ENCODE measurements at regions not wholly inside any gene's neighbourhood (a gene's known extent, or its start where the extent isn't known, plus 50 kb on each side); places are given as distances from the start of the nearest gene placed in this dataset.

DNA sequence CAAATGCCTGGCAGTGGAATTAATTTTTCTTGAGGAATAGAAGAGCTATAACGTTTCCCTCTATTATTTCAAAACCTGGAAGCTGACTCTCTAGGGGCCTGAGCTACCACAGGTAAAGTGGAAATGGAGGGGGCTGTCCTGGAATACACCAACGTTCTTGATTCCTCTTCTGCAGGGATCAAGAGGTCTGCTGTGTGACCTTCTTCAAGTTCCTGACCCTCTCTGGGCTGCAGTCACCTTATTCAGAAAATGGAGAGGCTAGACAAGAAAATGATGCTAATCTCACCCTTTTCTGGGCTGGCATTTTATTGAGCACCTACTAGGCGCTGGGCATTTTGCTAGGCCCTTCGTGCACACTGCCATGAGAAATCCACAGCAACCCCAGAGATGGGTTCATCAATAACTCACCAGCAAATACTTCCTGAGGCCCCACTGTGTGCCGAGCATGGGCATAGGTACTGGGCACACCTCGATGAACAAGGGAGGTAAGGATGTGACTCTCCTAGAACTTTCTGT lies 55.2 kb upstream of the DLK1 start:
- no peaks in the 10 kb centered on the region for H3K36me3 ChIP-seq (ENCODE audit: insufficient read depth, low read length)
- H3K4me3 ChIP-seq (ENCODE audit: low read depth, low read length, poor library complexity, severe bottlenecking) = no peak overlapping the region
- no peak for TF ChIP-seq EZH2 (IDR thresholded peaks at IDR 0.05; ENCODE audit: borderline replicate concordance, low read length)
- TF ChIP-seq, protein P1, sequence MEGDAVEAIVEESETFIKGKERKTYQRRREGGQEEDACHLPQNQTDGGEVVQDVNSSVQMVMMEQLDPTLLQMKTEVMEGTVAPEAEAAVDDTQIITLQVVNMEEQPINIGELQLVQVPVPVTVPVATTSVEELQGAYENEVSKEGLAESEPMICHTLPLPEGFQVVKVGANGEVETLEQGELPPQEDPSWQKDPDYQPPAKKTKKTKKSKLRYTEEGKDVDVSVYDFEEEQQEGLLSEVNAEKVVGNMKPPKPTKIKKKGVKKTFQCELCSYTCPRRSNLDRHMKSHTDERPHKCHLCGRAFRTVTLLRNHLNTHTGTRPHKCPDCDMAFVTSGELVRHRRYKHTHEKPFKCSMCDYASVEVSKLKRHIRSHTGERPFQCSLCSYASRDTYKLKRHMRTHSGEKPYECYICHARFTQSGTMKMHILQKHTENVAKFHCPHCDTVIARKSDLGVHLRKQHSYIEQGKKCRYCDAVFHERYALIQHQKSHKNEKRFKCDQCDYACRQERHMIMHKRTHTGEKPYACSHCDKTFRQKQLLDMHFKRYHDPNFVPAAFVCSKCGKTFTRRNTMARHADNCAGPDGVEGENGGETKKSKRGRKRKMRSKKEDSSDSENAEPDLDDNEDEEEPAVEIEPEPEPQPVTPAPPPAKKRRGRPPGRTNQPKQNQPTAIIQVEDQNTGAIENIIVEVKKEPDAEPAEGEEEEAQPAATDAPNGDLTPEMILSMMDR (IDR thresholded peaks at IDR 0.05; ENCODE audit: low read length) = no peak
- H3K9me3 ChIP-seq (ENCODE audit: low read length) = no peaks in the 10 kb centered on the region
- no peak overlapping the region for H3K4me2 ChIP-seq (ENCODE audit: low read length)
- H4K20me1 ChIP-seq (ENCODE audit: insufficient read depth, low read length) = no peaks in the 10 kb centered on the region
- H3K4me1 ChIP-seq (ENCODE audit: insufficient read depth, low read length, severe bottlenecking) = no peaks in the 10 kb centered on the region
- H2AFZ ChIP-seq (ENCODE audit: low read length) = no peak overlapping the region
- H3K79me2 ChIP-seq (ENCODE audit: insufficient read depth, low read length) = no peaks in the 10 kb centered on the region
- H3K27me3 ChIP-seq (ENCODE audit: insufficient read depth, low read length) = peaks cover 2% of the 10 kb centered on the region; the same call in 1 of the 2 replicates
- no peak overlapping the region for H3K27ac ChIP-seq (ENCODE audit: low read depth, low read length, poor library complexity, severe bottlenecking)
- no peaks in the 10 kb centered on the region for H3F3A ChIP-seq (ENCODE audit: insufficient read depth, low read length)
- no peaks in the 10 kb centered on the region for H3K9me2 ChIP-seq (ENCODE audit: low read depth, low read length)
- no peak overlapping the region for H3K9ac ChIP-seq (ENCODE audit: low read length)

DNA sequence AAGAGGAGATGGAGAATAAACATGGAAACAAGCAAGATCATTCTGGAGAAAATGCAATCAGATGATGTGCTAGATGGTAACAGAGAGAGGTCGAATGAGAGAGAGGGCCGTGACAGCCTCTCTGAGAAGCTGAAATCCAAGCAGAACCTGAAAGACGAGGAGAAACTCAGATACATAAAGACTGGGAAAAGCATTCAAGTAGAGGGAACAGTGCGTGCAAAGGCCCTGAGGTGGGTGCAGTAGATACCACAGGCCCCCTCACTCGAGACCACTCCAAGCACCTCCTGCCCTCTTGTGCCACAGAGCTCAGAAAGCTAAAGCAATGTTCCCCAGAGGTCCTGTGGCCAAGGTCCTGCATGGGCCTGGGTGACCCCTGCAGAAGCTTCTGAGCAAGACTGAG lies 54.8 kb upstream of the DLK1 start:
- Histone ChIP-seq H4K20me1 (ENCODE audit: insufficient read depth, low read length) (no peaks in the 10 kb centered on the region), H3K27ac (ENCODE audit: low read depth, low read length, poor library complexity, severe bottlenecking) (no peak overlapping the region), H3K4me2 (ENCODE audit: low read length) (no peak overlapping the region), H3F3A (ENCODE audit: insufficient read depth, low read length) (no peaks in the 10 kb centered on the region), H3K27me3 (ENCODE audit: insufficient read depth, low read length) (peaks cover 5% of the 10 kb centered on the region; the same call in 1 of the 2 replicates), H3K9me3 (ENCODE audit: low read length) (no peaks in the 10 kb centered on the region), H3K36me3 (ENCODE audit: insufficient read depth, low read length) (no peaks in the 10 kb centered on the region), H3K9ac (ENCODE audit: low read length) (no peak overlapping the region), H3K4me1 (ENCODE audit: insufficient read depth, low read length, severe bottlenecking) (no peaks in the 10 kb centered on the region), H3K79me2 (ENCODE audit: insufficient read depth, low read length) (no peaks in the 10 kb centered on the region), H3K4me3 (ENCODE audit: low read depth, low read length, poor library complexity, severe bottlenecking) (no peak overlapping the region), H2AFZ (ENCODE audit: low read length) (no peak overlapping the region), H3K9me2 (ENCODE audit: low read depth, low read length) (no peaks in the 10 kb centered on the region)
- TF ChIP-seq EZH2 (IDR thresholded peaks at IDR 0.05; ENCODE audit: borderline replicate concordance, low read length) = no peak
- TF ChIP-seq, protein P1 (IDR thresholded peaks at IDR 0.05; ENCODE audit: low read length) = no peak

DNA sequence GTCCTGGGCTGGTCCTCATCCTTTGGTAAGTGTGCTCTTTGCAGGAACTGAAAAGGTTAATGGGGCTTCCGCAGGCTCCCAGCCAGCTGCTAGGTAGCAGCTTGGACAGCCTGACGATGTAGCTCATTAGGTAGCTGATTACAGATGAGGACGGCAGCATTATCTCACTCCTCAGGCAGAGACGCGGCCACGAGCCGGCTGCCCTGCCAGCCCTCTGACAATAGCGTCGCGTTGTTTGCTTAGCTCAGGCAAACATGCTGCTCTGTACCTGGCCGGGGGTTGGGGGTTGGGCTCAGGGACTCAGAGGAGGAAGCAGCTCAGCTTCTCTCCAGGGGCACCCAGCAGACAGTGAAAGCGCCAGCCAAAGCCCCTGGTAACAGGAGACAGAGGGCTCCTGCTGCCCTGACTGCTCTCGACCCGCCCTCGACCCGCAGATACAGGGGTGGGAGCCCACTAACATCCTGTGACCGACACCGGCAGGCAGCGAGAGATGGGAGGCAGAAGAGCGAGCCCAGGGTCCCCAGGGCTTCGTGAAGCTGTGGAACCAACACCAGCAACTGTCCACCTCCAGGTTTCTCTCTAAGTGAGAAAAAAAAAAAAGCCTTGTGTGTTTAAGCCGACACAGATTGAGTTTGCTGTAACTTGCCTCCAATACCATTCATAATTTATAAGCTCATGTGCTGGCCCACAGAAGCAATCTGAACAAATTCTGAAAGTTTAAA lies 53.4 kb upstream of the DLK1 start:
- Histone ChIP-seq H3K9me2 (ENCODE audit: low read depth, low read length) (no peaks in the 10 kb centered on the region), H3K27ac (ENCODE audit: low read depth, low read length, poor library complexity, severe bottlenecking) (no peak overlapping the region), H3K9me3 (ENCODE audit: low read length) (no peaks in the 10 kb centered on the region), H3K36me3 (ENCODE audit: insufficient read depth, low read length) (no peaks in the 10 kb centered on the region), H3K79me2 (ENCODE audit: insufficient read depth, low read length) (no peaks in the 10 kb centered on the region), H3K4me3 (ENCODE audit: low read depth, low read length, poor library complexity, severe bottlenecking) (no peak overlapping the region), H3K4me2 (ENCODE audit: low read length) (no peak overlapping the region), H4K20me1 (ENCODE audit: insufficient read depth, low read length) (no peaks in the 10 kb centered on the region), H2AFZ (ENCODE audit: low read length) (no peak overlapping the region), H3K27me3 (ENCODE audit: insufficient read depth, low read length) (peaks cover 5% of the 10 kb centered on the region; the same call in 1 of the 2 replicates), H3K4me1 (ENCODE audit: insufficient read depth, low read length, severe bottlenecking) (no peaks in the 10 kb centered on the region), H3F3A (ENCODE audit: insufficient read depth, low read length) (no peaks in the 10 kb centered on the region), H3K9ac (ENCODE audit: low read length) (no peak overlapping the region)
- TF ChIP-seq, protein P1 (IDR thresholded peaks at IDR 0.05; ENCODE audit: low read length) = no peak
- TF ChIP-seq EZH2 (IDR thresholded peaks at IDR 0.05; ENCODE audit: borderline replicate concordance, low read length) = no peak
